GM18909 (cell line): ENCODE measurements at regions not wholly inside any gene's neighbourhood (a gene's known extent, or its start where the extent isn't known, plus 50 kb on each side); places are given as distances from the start of the nearest gene placed in this dataset.
"Not testable (repeated sequence)": the region's sequence is repeated elsewhere in the genome, so short reads cannot be mapped to it uniquely, and the experiment has no call there.

Experiments used
- ATAC-seq: cut with Tn5 transposase; IDR thresholded peaks from one replicate; pipeline ENCODE4 v1.9.1; 2021; ENCODE audit warnings: mild to moderate bottlenecking; ENCODE audit not compliant: unreplicated experiment, poor library complexity

- no peak for ATAC-seq
Measured at GRCh38 chr5:171703146-171703545, 82.5 kb upstream of the SMIM23 start.

- no peak for ATAC-seq
Measured at GRCh38 chr5:171705036-171705435, 80.6 kb upstream of the SMIM23 start.

GRCh38 chr5:171705830-171706468 lies 79.7 kb upstream of the SMIM23 start:
- ATAC-seq = no peak

- ATAC-seq = no peak
Measured at GRCh38 chr5:171706736-171707441, 78.7 kb upstream of the SMIM23 start.

- no peak for ATAC-seq
Measured at GRCh38 chr5:171707442-171707792, 78.2 kb upstream of the SMIM23 start.

- ATAC-seq = no peak
Measured at GRCh38 chr5:171709930-171710329, 75.7 kb upstream of the SMIM23 start.

- ATAC-seq = no peak
Measured at GRCh38 chr5:171710451-171711024, 75.1 kb upstream of the SMIM23 start.

- ATAC-seq = no peak
Measured at GRCh38 chr5:171711571-171711970, 74.0 kb upstream of the SMIM23 start.

GRCh38 chr5:171712616-171713015 lies 73.0 kb upstream of the SMIM23 start:
- no peak for ATAC-seq

GRCh38 chr5:171713152-171713551 lies 72.5 kb upstream of the SMIM23 start:
- ATAC-seq = no peak

GRCh38 chr5:171714261-171714660 lies 71.4 kb upstream of the SMIM23 start:
- ATAC-seq = no peak

- ATAC-seq = no peak
Measured at GRCh38 chr5:171714851-171715250, 70.8 kb upstream of the SMIM23 start.

- no peak for ATAC-seq
Measured at GRCh38 chr5:171715551-171715950, 70.1 kb upstream of the SMIM23 start.

- no peak for ATAC-seq
Measured at GRCh38 chr5:171720086-171720485, 65.5 kb upstream of the SMIM23 start.

GRCh38 chr5:171721464-171721863 lies 64.2 kb upstream of the SMIM23 start:
- ATAC-seq = no peak

- ATAC-seq = no peak
Measured at GRCh38 chr5:171724468-171725204, 61.0 kb upstream of the SMIM23 start.

- ATAC-seq = no peak
Measured at GRCh38 chr5:171725205-171725601, 60.4 kb upstream of the SMIM23 start.

GRCh38 chr5:171726819-171727218 lies 58.8 kb upstream of the SMIM23 start:
- ATAC-seq = not testable (repeated sequence)

GRCh38 chr5:171728686-171729085 lies 56.9 kb upstream of the SMIM23 start:
- no peak for ATAC-seq
